Colonic mucosa (tissue), 4 donors: ENCODE measurements at regions not wholly inside any gene's neighbourhood (a gene's known extent, or its start where the extent isn't known, plus 50 kb on each side); places are given as distances from the start of the nearest gene placed in this dataset.

Experiments used
- DNase-seq: peaks from one replicate; pipeline ENCODE4 v3.0.0-alpha.2; 2020
- H3K27ac ChIP-seq: fragments of 200-600 bp; one replicate; pipeline ENCODE4 v1.8.0; 2021
- H3K27me3 ChIP-seq: fragments of 200-600 bp; one replicate; pipeline ENCODE4 v1.8.0; 2021
- H3K36me3 ChIP-seq: fragments of 200-600 bp; one replicate; pipeline ENCODE4 v1.8.0; 2021
- H3K4me1 ChIP-seq: fragments of 200-600 bp; one replicate; pipeline ENCODE4 v1.8.0; 2021; ENCODE audit warnings: mild to moderate bottlenecking
- H3K4me3 ChIP-seq: fragments of 200-600 bp; one replicate; pipeline ENCODE4 v1.8.0; 2021
- H3K9ac ChIP-seq, 2 donors: one replicate each; pipeline ENCODE4 v1.7.0; 2013; ENCODE audit warnings: control low read depth in 2 of 2, low read depth in 2 of 2, low read length in 2 of 2
- H3K9me3 ChIP-seq: fragments of 200-600 bp; one replicate; pipeline ENCODE4 v1.8.0; 2021
- CTCF ChIP-seq: fragments of 200-600 bp; IDR thresholded peaks from one replicate; pipeline ENCODE4 v1.8.0; 2022; ENCODE audit warnings: antibody characterized with exemption, mild to moderate bottlenecking
- intact Hi-C: fragments of 100-400 bp; cut with DNase I; formaldehyde crosslinking; loops from one replicate; pipeline ENCODE4 v1.14.1; 2022
- donor health status: healthy.
- donor health status: DM: no; HTN: no; CAD: no.
- donor health status: DM: no; HTN: no; CAD: no.

DNA sequence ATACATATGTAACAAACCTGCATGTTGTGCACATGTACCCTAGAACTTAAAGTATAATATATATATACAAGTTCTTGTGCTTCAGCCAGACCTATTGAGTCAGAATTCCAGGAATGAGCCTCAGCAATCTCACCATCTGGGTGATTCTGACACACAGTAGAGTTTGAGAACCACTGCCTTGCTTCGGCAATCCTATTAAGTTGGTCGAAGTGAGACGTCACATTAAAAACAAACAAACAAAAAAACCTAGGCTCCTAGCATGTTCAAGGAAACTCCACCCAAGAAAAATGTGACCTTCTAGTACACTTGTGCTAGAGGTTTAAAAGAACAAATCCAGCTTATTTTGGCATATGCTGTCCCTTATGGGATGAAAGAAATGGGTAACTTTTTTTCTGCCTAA, 115.8 kb downstream of the SINHCAF start:
- no peak overlapping the region for H3K4me3 ChIP-seq
- no peaks in the 10 kb centered on the region for H3K27me3 ChIP-seq
- TF ChIP-seq CTCF = no peak
- intact Hi-C loops = no loop called here
- H3K4me1 ChIP-seq = no peaks in the 10 kb centered on the region
- no peaks in the 10 kb centered on the region for H3K36me3 ChIP-seq
- no peak for DNase-seq
- H3K9ac ChIP-seq = no peak overlapping the region
- H3K9me3 ChIP-seq = no peaks in the 10 kb centered on the region
- no peak overlapping the region for H3K27ac ChIP-seq

- Histone ChIP-seq H3K27ac (no peak overlapping the region), H3K9ac (no peak overlapping the region), H3K36me3 (no peaks in the 10 kb centered on the region), H3K4me1 (no peaks in the 10 kb centered on the region), H3K4me3 (no peak overlapping the region), H3K9me3 (no peaks in the 10 kb centered on the region), H3K27me3 (no peaks in the 10 kb centered on the region)
- intact Hi-C loops = no loop called here
- no peak for TF ChIP-seq CTCF
- no peak for DNase-seq
These were observed 115.4 kb downstream of the SINHCAF start for GRCh38 chr12:31210541-31210940.

GRCh38 chr12:31214626-31215517, 111.1 kb downstream of the SINHCAF start:
- no peak for DNase-seq
- Histone ChIP-seq H3K9ac (no peak overlapping the region), H3K4me1 (no peaks in the 10 kb centered on the region), H3K27me3 (no peaks in the 10 kb centered on the region), H3K27ac (no peak overlapping the region), H3K9me3 (no peaks in the 10 kb centered on the region), H3K4me3 (no peak overlapping the region), H3K36me3 (no peaks in the 10 kb centered on the region)
- TF ChIP-seq CTCF = no peak
- intact Hi-C loops = no loop called here

GRCh38 chr12:31215518-31216232, 110.3 kb downstream of the SINHCAF start:
- DNase-seq = no peak
- Histone ChIP-seq H3K27ac (no peak overlapping the region), H3K27me3 (no peaks in the 10 kb centered on the region), H3K9me3 (no peaks in the 10 kb centered on the region), H3K9ac (no peak overlapping the region), H3K4me1 (no peaks in the 10 kb centered on the region), H3K4me3 (no peak overlapping the region), H3K36me3 (no peaks in the 10 kb centered on the region)
- TF ChIP-seq CTCF = no peak
- intact Hi-C loops = no loop called here

GRCh38 chr12:31216479-31216878, 109.5 kb downstream of the SINHCAF start:
- intact Hi-C loops = no loop called here

More at GRCh38 chr12:31216479-31216878, 109.5 kb downstream of the SINHCAF start:
- Histone ChIP-seq H3K9ac (no peak overlapping the region), H3K4me3 (no peak overlapping the region), H3K27me3 (no peaks in the 10 kb centered on the region), H3K27ac (no peak overlapping the region), H3K4me1 (no peaks in the 10 kb centered on the region), H3K9me3 (no peaks in the 10 kb centered on the region), H3K36me3 (no peaks in the 10 kb centered on the region)
- TF ChIP-seq CTCF = no peak
- no peak for DNase-seq
